ENCODE measurements at regions not wholly inside any gene's neighbourhood (a gene's known extent, or its start where the extent isn't known, plus 50 kb on each side); places are given as distances from the start of the nearest gene placed in this dataset.
"Not testable (repeated sequence)": the region's sequence is repeated elsewhere in the genome, so short reads cannot be mapped to it uniquely, and the experiment has no call there.

- Mint-ChIP-seq H3K36me3 (ENCODE audit: unreplicated experiment) (peaks cover 4% of the 10 kb centered on the region), H3K27ac (ENCODE audit: unreplicated experiment) (no peak overlapping the region), H3K9me3 (ENCODE audit: unreplicated experiment) (peaks cover 6% of the 10 kb centered on the region), H3K4me3 (ENCODE audit: unreplicated experiment) (no peak overlapping the region), H3K4me1 (ENCODE audit: low read depth, unreplicated experiment) (no peaks in the 10 kb centered on the region), H3K27me3 (ENCODE audit: unreplicated experiment) (no peaks in the 10 kb centered on the region)
- TF ChIP-seq, protein P1, sequence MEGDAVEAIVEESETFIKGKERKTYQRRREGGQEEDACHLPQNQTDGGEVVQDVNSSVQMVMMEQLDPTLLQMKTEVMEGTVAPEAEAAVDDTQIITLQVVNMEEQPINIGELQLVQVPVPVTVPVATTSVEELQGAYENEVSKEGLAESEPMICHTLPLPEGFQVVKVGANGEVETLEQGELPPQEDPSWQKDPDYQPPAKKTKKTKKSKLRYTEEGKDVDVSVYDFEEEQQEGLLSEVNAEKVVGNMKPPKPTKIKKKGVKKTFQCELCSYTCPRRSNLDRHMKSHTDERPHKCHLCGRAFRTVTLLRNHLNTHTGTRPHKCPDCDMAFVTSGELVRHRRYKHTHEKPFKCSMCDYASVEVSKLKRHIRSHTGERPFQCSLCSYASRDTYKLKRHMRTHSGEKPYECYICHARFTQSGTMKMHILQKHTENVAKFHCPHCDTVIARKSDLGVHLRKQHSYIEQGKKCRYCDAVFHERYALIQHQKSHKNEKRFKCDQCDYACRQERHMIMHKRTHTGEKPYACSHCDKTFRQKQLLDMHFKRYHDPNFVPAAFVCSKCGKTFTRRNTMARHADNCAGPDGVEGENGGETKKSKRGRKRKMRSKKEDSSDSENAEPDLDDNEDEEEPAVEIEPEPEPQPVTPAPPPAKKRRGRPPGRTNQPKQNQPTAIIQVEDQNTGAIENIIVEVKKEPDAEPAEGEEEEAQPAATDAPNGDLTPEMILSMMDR (IDR thresholded peaks at IDR 0.05; ENCODE audit: partially characterized antibody, unreplicated experiment), result no peak
- no peak for DNase-seq
These were observed 112.9 kb upstream of the LYZL2 start for GRCh38 chr10:30742471-30742870.

GRCh38 chr10:30740774-30741173 is 111.2 kb upstream of the LYZL2 start:
- not testable (repeated sequence) for H3K9me3 Mint-ChIP-seq (ENCODE audit: unreplicated experiment); H3K4me3 Mint-ChIP-seq (ENCODE audit: unreplicated experiment); H3K27me3 Mint-ChIP-seq (ENCODE audit: unreplicated experiment); H3K27ac Mint-ChIP-seq (ENCODE audit: unreplicated experiment); DNase-seq; H3K4me1 Mint-ChIP-seq (ENCODE audit: low read depth, unreplicated experiment); H3K36me3 Mint-ChIP-seq (ENCODE audit: unreplicated experiment)

GRCh38 chr10:30738416-30738815 is 108.9 kb upstream of the LYZL2 start:
- peaks cover 6% of the 10 kb centered on the region for H3K9me3 Mint-ChIP-seq (ENCODE audit: unreplicated experiment)
- peaks cover 4% of the 10 kb centered on the region for H3K36me3 Mint-ChIP-seq (ENCODE audit: unreplicated experiment)
- H3K4me1 Mint-ChIP-seq (ENCODE audit: low read depth, unreplicated experiment), result no peaks in the 10 kb centered on the region
- H3K4me3 Mint-ChIP-seq (ENCODE audit: unreplicated experiment), result no peak overlapping the region
- no peak overlapping the region for H3K27ac Mint-ChIP-seq (ENCODE audit: unreplicated experiment)
- no peak for DNase-seq
- no peaks in the 10 kb centered on the region for H3K27me3 Mint-ChIP-seq (ENCODE audit: unreplicated experiment)
- TF ChIP-seq, protein P1 (IDR thresholded peaks at IDR 0.05; ENCODE audit: partially characterized antibody, unreplicated experiment), result no peak

DNA sequence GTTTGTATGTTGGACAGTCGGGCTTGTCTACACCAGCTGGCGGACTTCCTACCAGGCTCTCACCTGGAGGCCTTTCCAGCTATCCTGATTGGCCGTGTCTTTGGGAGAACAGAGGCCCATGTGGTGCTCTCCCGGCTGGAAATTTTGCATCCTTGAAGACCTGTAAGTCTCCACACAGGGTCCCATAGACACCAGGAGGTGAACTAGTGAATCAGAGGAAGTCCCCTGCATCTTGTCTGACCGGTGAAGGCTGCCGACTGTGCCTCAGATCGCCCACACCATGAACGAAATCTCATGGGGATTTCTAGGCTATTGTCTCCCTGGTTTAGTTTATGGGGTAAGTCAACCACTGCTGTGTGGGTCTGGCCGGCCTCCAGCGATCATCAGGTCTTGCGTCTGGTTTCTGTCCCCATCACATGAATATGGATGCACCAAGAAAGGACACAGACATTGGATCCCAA is 108.4 kb upstream of the LYZL2 start:
- Mint-ChIP-seq H3K9me3 (ENCODE audit: unreplicated experiment) (peaks cover 6% of the 10 kb centered on the region), H3K4me3 (ENCODE audit: unreplicated experiment) (no peak overlapping the region), H3K4me1 (ENCODE audit: low read depth, unreplicated experiment) (no peaks in the 10 kb centered on the region), H3K27ac (ENCODE audit: unreplicated experiment) (no peak overlapping the region), H3K27me3 (ENCODE audit: unreplicated experiment) (no peaks in the 10 kb centered on the region), H3K36me3 (ENCODE audit: unreplicated experiment) (peaks cover 3% of the 10 kb centered on the region)
- TF ChIP-seq, protein P1 (IDR thresholded peaks at IDR 0.05; ENCODE audit: partially characterized antibody, unreplicated experiment), result no peak
- DNase-seq, result no peak

DNA sequence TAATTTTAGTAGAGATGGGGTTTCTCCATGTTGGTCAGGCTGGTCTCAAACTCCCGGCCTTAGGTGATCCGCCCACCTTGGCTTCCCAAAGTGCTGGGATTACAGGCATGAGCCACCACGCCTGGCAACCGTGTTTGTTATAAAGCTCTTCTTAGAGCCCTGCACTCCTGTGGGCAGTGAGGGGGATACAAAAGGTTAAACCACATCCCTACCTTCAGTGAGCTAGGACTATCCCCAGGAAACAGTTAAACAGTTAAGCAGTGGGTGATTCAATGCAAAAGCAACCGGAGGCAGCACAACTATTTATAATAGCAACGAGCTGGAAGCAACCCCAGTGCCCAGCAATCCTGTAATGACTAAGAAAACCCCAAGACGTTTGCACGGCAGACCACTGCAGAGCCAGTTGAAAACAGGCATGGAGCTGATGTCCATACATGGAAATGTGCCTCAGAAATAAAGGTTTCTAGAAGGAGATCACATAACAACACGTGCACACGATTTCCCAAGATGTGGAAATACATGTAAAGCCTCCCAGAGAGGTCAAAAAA is 107.2 kb upstream of the LYZL2 start:
- DNase-seq, result no peak
- H3K9me3 Mint-ChIP-seq (ENCODE audit: unreplicated experiment), result peaks cover 7% of the 10 kb centered on the region

More for the DNA sequence above, 107.2 kb upstream of the LYZL2 start:
- Mint-ChIP-seq H3K4me3 (ENCODE audit: unreplicated experiment) (no peak overlapping the region), H3K36me3 (ENCODE audit: unreplicated experiment) (peaks cover 11% of the 10 kb centered on the region), H3K27ac (ENCODE audit: unreplicated experiment) (no peak overlapping the region), H3K27me3 (ENCODE audit: unreplicated experiment) (no peaks in the 10 kb centered on the region), H3K4me1 (ENCODE audit: low read depth, unreplicated experiment) (no peaks in the 10 kb centered on the region)
- TF ChIP-seq, protein P1 (IDR thresholded peaks at IDR 0.05; ENCODE audit: partially characterized antibody, unreplicated experiment), result no peak
